HCT116 (cell line): ENCODE measurements at regions not wholly inside any gene's neighbourhood (a gene's known extent, or its start where the extent isn't known, plus 50 kb on each side); places are given as distances from the start of the nearest gene placed in this dataset.

ENCODE experiments used
- ATAC-seq: fragments of 200-7000 bp; cut with Tn5 transposase; 2 replicates; pipeline ENCODE4 v1.9.1; 2020; ENCODE audit warnings: mild to moderate bottlenecking, moderate library complexity
- BruUV-seq: library from RNA; stranded (reverse); fragments of 400-500 nt; replicated peaks from 2 replicates; lab custom pipeline; 2021; lab: Mats Ljungman, UMichigan
- CTCF ChIA-PET: fragments of 300-600 bp; sonication (Branson Sonifier 250); formaldehyde crosslinking; loops from one replicate; lab custom pipeline; 2021; ENCODE audit warnings: antibody characterized with exemption; lab: Charles Lee
- POLR2A ChIA-PET: fragments of 300-600, 350-600 bp; sonication (Branson Sonifier 250); formaldehyde crosslinking; loops from one replicate; lab custom pipeline; 2021; ENCODE audit warnings: antibody characterized with exemption; lab: Charles Lee
- RAD21 ChIA-PET, 2 experiments: fragments of 300-600 bp; sonication (Branson Sonifier 250); formaldehyde crosslinking; loops; one replicate each; lab custom pipeline; 2023; ENCODE audit warnings: low total read pairs in 2 of 2; ENCODE audit not compliant: uncharacterized antibody in 2 of 2, unreplicated experiment in 2 of 2, low non-redundant PET in 1 of 2; lab: Charles Lee
- DNase-seq: peaks from one replicate; pipeline ENCODE4 v3.0.0-alpha.2; 2010; ENCODE audit warnings: low read depth, low spot score
- H2AFZ ChIP-seq: fragments of 200-600 bp; shearing (Covaris generic), sonication (generic); 2 replicates; pipeline ENCODE4 v1.6.1; 2017; ENCODE audit warnings: low read depth, mixed run types, mixed read lengths, antibody characterized with exemption, low read length; ENCODE audit not compliant: poor library complexity, severe bottlenecking
- H3K27ac ChIP-seq: 2 replicates; pipeline ENCODE4 v1.5.1; 2012; ENCODE audit warnings: low read depth, low read length
- H3K27me3 ChIP-seq: fragments of 200-600 bp; sonication (generic); 2 replicates; pipeline ENCODE4 v1.6.1; 2016; ENCODE audit warnings: mixed run types, low read length, mixed read lengths; ENCODE audit not compliant: insufficient read depth
- H3K36me3 ChIP-seq, 2 experiments: fragments of 200-500 bp in 1 of 2; fragments of 200-600 bp in 1 of 2; sonication (Bioruptor generic) in 1 of 2; sonication (generic) in 1 of 2; 2 replicates each; pipeline versions ENCODE4 v1.5.1 to v1.6.1; 2014 to 2016; ENCODE audit warnings: low read length in 2 of 2, inconsistent platforms in 1 of 2, mixed read lengths in 1 of 2, mixed run types in 1 of 2; ENCODE audit not compliant: insufficient read depth in 2 of 2, control insufficient read depth in 1 of 2
- H3K4me1 ChIP-seq, 2 experiments: fragments of 200-600 bp in 1 of 2; sonication (generic) in 1 of 2; 2 replicates each; pipeline versions ENCODE4 v1.5.1 to v1.6.1; 2012 to 2017; ENCODE audit warnings: low read length in 2 of 2, inconsistent platforms in 1 of 2, mild to moderate bottlenecking in 1 of 2, mixed read lengths in 1 of 2, mixed run types in 1 of 2, moderate library complexity in 1 of 2; ENCODE audit not compliant: insufficient read depth in 2 of 2, control insufficient read depth in 1 of 2
- H3K4me2 ChIP-seq: fragments of 200-600 bp; sonication (generic); 2 replicates; pipeline ENCODE4 v1.6.1; 2017; ENCODE audit warnings: mixed run types, low read length, mixed read lengths
- H3K4me3 ChIP-seq, 2 experiments: fragments of 200-600 bp in 1 of 2; sonication (generic) in 1 of 2; replicated peaks in 1 of 2; 2 replicates each; pipeline ENCODE4 v1.5.1; 2011 to 2016; ENCODE audit warnings: low read length in 2 of 2, control low read depth in 1 of 2, low read depth in 1 of 2, mild to moderate bottlenecking in 1 of 2, mixed read lengths in 1 of 2, mixed run types in 1 of 2
- H3K79me2 ChIP-seq: fragments of 200-600 bp; sonication (generic); 2 replicates; pipeline ENCODE4 v1.6.1; 2017; ENCODE audit warnings: mild to moderate bottlenecking, mixed run types, low read length, moderate library complexity, mixed read lengths; ENCODE audit not compliant: insufficient read depth
- H3K9ac ChIP-seq: fragments of 200-600 bp; sonication (generic); 2 replicates; pipeline ENCODE4 v1.6.1; 2016; ENCODE audit warnings: low read length, mixed read lengths
- H3K9me2 ChIP-seq: fragments of 200-600 bp; sonication (generic), shearing (Covaris generic); 2 replicates; pipeline ENCODE4 v1.6.1; 2017; ENCODE audit warnings: mixed run types, mild to moderate bottlenecking, moderate library complexity; ENCODE audit not compliant: insufficient read depth
- H3K9me3 ChIP-seq, 2 experiments: fragments of 200-500 bp in 1 of 2; fragments of 200-600 bp in 1 of 2; sonication (Bioruptor generic) in 1 of 2; sonication (generic) in 1 of 2; 2 replicates each; pipeline ENCODE4 v1.6.1; 2014 to 2017; ENCODE audit warnings: low read length in 2 of 2, mixed read lengths in 2 of 2, inconsistent platforms in 1 of 2, low read depth in 1 of 2, mild to moderate bottlenecking in 1 of 2, mixed run types in 1 of 2, moderate library complexity in 1 of 2; ENCODE audit not compliant: control insufficient read depth in 1 of 2, insufficient read depth in 1 of 2
- H4K20me1 ChIP-seq: fragments of 200-600 bp; sonication (generic), shearing (Covaris generic); 2 replicates; pipeline ENCODE4 v1.6.1; 2017; ENCODE audit warnings: mixed run types, mild to moderate bottlenecking, moderate library complexity; ENCODE audit not compliant: insufficient read depth
- ATF3 ChIP-seq: IDR thresholded peaks from 2 replicates; pipeline ENCODE4 v1.6.1; 2012
- CBX3 ChIP-seq: IDR thresholded peaks from 2 replicates; pipeline ENCODE4 v1.6.1; 2012; ENCODE audit warnings: low read depth
- CEBPB ChIP-seq: IDR thresholded peaks from 2 replicates; pipeline ENCODE4 v1.6.1; 2012; ENCODE audit warnings: low read depth
- CTCF ChIP-seq, 3 experiments: fragments of 200-600 bp in 1 of 3; sonication (generic) in 1 of 3; IDR thresholded peaks in 2 of 3; conservative IDR thresholded peaks in 1 of 3; 2 replicates each; pipeline ENCODE4 v1.5.1; 2012 to 2017; ENCODE audit warnings: low read depth in 2 of 3, low read length in 2 of 3, antibody characterized with exemption in 1 of 3, borderline replicate concordance in 1 of 3, control low read depth in 1 of 3, mild to moderate bottlenecking in 1 of 3, mixed read lengths in 1 of 3, mixed run types in 1 of 3, moderate library complexity in 1 of 3; ENCODE audit not compliant: insufficient read depth in 1 of 3
- ELF1 ChIP-seq: IDR thresholded peaks from 2 replicates; pipeline ENCODE4 v1.6.1; 2012; ENCODE audit warnings: low read depth, borderline replicate concordance
- EZH2phosphoT487 ChIP-seq: fragments of 200-600 bp; IDR thresholded peaks from 2 replicates; pipeline ENCODE4 v1.6.1; 2018; ENCODE audit warnings: antibody characterized with exemption, borderline replicate concordance
- FOSL1 ChIP-seq: IDR thresholded peaks from 2 replicates; pipeline ENCODE4 v1.6.1; 2012; ENCODE audit warnings: low read depth
- JUND ChIP-seq: IDR thresholded peaks from 2 replicates; pipeline ENCODE4 v1.6.1; 2012
- POLR2A ChIP-seq: IDR thresholded peaks from 2 replicates; pipeline ENCODE4 v1.7.0; 2011; ENCODE audit warnings: borderline replicate concordance; ENCODE audit not compliant: insufficient read depth, insufficient read length; ENCODE audit errors: extremely low read depth
- POLR2AphosphoS5 ChIP-seq: IDR thresholded peaks from 2 replicates; pipeline ENCODE4 v1.6.1; 2011; ENCODE audit warnings: mild to moderate bottlenecking, low read depth, low read length, moderate library complexity
- REST ChIP-seq: IDR thresholded peaks from 2 replicates; pipeline ENCODE4 v1.6.1; 2012; ENCODE audit warnings: low read depth
- SIN3A ChIP-seq: IDR thresholded peaks from 2 replicates; pipeline ENCODE4 v1.6.1; 2012; ENCODE audit warnings: low read depth
- SP1 ChIP-seq: IDR thresholded peaks from 2 replicates; pipeline ENCODE4 v1.6.1; 2012; ENCODE audit warnings: low read depth
- SRF ChIP-seq: IDR thresholded peaks from 2 replicates; pipeline ENCODE4 v1.6.1; 2012; ENCODE audit warnings: low read depth
- TCF7L2 ChIP-seq: IDR thresholded peaks from 2 replicates; pipeline ENCODE4 v1.7.0; 2011; ENCODE audit warnings: borderline replicate concordance, inconsistent platforms; ENCODE audit not compliant: insufficient read depth, insufficient read length; ENCODE audit errors: extremely low read depth
- YY1 ChIP-seq: IDR thresholded peaks from 2 replicates; pipeline ENCODE4 v1.6.1; 2011; ENCODE audit warnings: low read length, low read depth, moderate library complexity, mild to moderate bottlenecking; ENCODE audit not compliant: insufficient replicate concordance; ENCODE audit errors: extremely low read depth
- ZBTB33 ChIP-seq: IDR thresholded peaks from 2 replicates; pipeline ENCODE4 v1.6.1; 2011; ENCODE audit warnings: mild to moderate bottlenecking, low read length, moderate library complexity; ENCODE audit not compliant: insufficient replicate concordance; ENCODE audit errors: extremely low read depth
- ZNF274 ChIP-seq: fragments of 200-500 bp; sonication (Bioruptor generic); IDR thresholded peaks from 2 replicates; pipeline ENCODE4 v1.6.1; 2014; ENCODE audit warnings: mild to moderate bottlenecking, low read depth, low read length, inconsistent platforms
- intact Hi-C: fragments of 100-400 bp; cut with micrococcal nuclease; formaldehyde crosslinking; loops from 2 replicates; pipeline ENCODE4 v1.10.0; 2022
- TF ChIP-seq, protein P1 (sequence below): IDR thresholded peaks from 2 replicates; pipeline ENCODE4 v1.6.1; 2012

DNA sequence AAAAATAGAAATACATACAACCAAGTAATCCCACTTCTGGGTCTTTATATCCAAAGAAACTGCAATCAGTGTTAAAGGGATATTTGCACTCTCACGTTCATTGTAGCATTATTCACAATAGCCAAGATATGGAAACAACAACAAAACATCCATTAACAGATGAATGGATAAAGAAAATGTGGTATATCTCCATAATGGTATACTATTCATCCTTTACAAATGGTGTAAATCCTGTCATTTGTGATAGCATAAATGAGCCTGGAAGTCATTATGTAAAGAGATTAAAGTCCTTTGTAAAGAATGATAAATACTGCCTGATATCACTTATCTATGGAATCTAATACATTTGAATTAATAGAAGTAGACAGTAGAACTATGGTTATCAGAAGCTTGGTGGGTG is 327.7 kb downstream of the UTRN start (continued):
- no peak for TF ChIP-seq ZBTB33
- TF ChIP-seq TCF7L2, result no peak

- Histone ChIP-seq H4K20me1 (no peaks in the 10 kb centered on the region), H3K27ac (no peak overlapping the region), H3K4me3 (no peak overlapping the region), H3K36me3 (no peaks in the 10 kb centered on the region), H3K4me2 (peak overlapping the region; percentile 8; the same call in 1 of the 2 replicates), H3K4me1 (peaks cover 0 to 14% of the 10 kb centered on the region in 2 experiments; a peak in 2 of 4 replicates), H3K79me2 (no peaks in the 10 kb centered on the region), H2AFZ (no peak overlapping the region), H3K9me2 (no peaks in the 10 kb centered on the region), H3K9ac (no peak overlapping the region), H3K9me3 (no peaks in the 10 kb centered on the region), H3K27me3 (no peaks in the 10 kb centered on the region)
- DNase-seq (peak; percentile 32), ATAC-seq (no peak)
- ChIA-PET RAD21 (no interaction called here), POLR2A (no interaction called here), CTCF (no interaction called here)
- intact Hi-C loops, result no loop called here
- no TSS peak for BruUV-seq
- 0 out of 2 replicates have a peak, but pooled peaks have one; percentile 22 for TF ChIP-seq SRF
- no peak for TF ChIP-seq EZH2phosphoT487
- no peak for TF ChIP-seq POLR2AphosphoS5
- 0 out of 2 replicates have a peak, but pooled peaks have one; percentile 19 for TF ChIP-seq ATF3
- TF ChIP-seq JUND, result peak; percentile 74
- peak; percentile 91 for TF ChIP-seq FOSL1
- no peak for TF ChIP-seq SIN3A
- TF ChIP-seq REST, result no peak
- peak; percentile 61; the same call in 1 of the 2 replicates for TF ChIP-seq CBX3
- TF ChIP-seq ELF1, result no peak
- TF ChIP-seq CEBPB, result no peak
- no peak for TF ChIP-seq ZNF274
- TF ChIP-seq POLR2A, result no peak
- no peak for TF ChIP-seq YY1
- TF ChIP-seq SP1, result peak; percentile 38; the same call in 1 of the 2 replicates
- no peak for TF ChIP-seq CTCF (IDR thresholded peaks at IDR 0.05 in 2 of 3, conservative IDR thresholded peaks at IDR 0.05 in 1 of 3; ENCODE audit: borderline replicate concordance in 1 of 3, insufficient read depth in 1 of 3, low read depth in 2 of 3, low read length in 2 of 3)
- TF ChIP-seq, protein P1, sequence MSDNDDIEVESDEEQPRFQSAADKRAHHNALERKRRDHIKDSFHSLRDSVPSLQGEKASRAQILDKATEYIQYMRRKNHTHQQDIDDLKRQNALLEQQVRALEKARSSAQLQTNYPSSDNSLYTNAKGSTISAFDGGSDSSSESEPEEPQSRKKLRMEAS, result no peak
These were observed 328.7 kb downstream of the UTRN start for GRCh38 chr6:144613859-144614258.
